ENCODE measurements at regions not wholly inside any gene's neighbourhood (a gene's known extent, or its start where the extent isn't known, plus 50 kb on each side); places are given as distances from the start of the nearest gene placed in this dataset.

DNA sequence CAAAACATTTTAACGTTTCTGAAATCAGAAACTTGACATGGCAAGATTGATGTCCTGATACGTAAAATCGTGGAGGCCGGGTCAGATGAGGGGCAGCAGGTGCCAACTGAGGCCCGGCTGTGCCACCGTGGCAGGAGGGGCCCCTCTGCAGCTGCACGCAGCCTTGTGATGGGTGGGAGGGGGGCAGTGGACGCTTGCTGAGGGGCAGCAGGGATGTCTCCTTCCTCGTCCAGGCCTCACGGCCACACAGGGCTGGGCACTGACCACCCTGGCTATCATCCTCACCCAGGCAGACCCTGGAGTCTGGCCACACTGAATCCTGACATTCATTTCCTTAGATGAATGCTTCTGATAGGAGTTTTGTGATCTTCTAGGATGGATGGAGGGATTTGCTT, 114.7 kb downstream of the ERMARD start:
- Histone ChIP-seq H3K36me3 (no peaks in the 10 kb centered on the region), H3K27ac (no peak overlapping the region), H3K4me1 (ENCODE audit: low read depth) (no peaks in the 10 kb centered on the region), H3K4me3 (no peak overlapping the region), H3K27me3 (no peaks in the 10 kb centered on the region), H3K9me3 (ENCODE audit: low read depth) (no peaks in the 10 kb centered on the region)
- no peak for TF ChIP-seq CTCF (IDR thresholded peaks at IDR 0.05; ENCODE audit: low read depth, low read length)
- DNase-seq (ENCODE audit: low read depth in 1 of 2, low spot score in 1 of 2) = no peak

DNA sequence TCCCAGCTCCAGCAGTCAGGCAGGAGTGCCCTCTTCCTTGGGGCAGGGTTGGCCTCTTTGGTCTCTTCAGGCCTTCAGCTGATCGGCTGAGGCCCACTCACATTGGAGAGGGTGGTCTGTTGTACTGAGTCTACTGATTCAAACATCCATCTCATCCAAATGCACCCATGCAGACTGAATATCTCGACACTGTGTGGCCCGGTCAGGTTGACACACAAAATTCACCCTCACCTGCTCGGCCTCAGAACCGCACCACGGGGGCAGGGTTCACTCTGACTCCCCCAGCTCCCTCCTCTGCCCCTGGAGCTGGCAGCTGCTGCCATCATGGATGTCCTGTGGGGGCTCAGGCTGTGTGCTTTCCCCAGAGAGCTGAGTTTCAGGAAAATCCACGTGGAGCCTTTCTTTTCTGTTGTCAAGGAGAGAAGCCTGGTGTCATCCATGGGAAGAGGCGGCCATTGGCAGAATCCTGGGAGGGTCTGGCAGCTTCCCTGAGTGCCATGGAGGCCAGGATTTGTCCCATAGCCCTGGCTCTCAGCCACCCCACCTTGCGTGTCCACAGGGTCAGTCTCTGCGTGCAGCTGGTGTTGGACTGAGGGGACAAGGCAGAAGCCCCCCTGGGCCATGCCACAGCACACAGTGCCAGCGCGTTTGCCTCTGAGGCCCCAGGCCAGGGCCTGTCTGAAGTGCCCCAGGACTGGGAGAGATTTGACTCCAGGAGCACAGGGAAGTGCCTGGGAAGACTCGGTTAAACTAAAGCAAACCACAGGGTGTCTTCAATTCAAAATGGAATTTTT, 114.1 kb downstream of the ERMARD start:
- H3K27me3 ChIP-seq = no peaks in the 10 kb centered on the region
- no peaks in the 10 kb centered on the region for H3K9me3 ChIP-seq (ENCODE audit: low read depth)
- DNase-seq (ENCODE audit: low read depth in 1 of 2, low spot score in 1 of 2) = no peak
- H3K27ac ChIP-seq = no peak overlapping the region
- H3K4me3 ChIP-seq = no peak overlapping the region
- TF ChIP-seq CTCF (IDR thresholded peaks at IDR 0.05; ENCODE audit: low read depth, low read length) = no peak
- H3K36me3 ChIP-seq = no peaks in the 10 kb centered on the region
- no peaks in the 10 kb centered on the region for H3K4me1 ChIP-seq (ENCODE audit: low read depth)

GRCh38 chr6:169864148-169865020, 113.0 kb downstream of the ERMARD start:
- no peaks in the 10 kb centered on the region for H3K4me1 ChIP-seq (ENCODE audit: low read depth)
- H3K9me3 ChIP-seq (ENCODE audit: low read depth) = no peaks in the 10 kb centered on the region
- TF ChIP-seq CTCF (IDR thresholded peaks at IDR 0.05; ENCODE audit: low read depth, low read length) = no peak
- no peak overlapping the region for H3K27ac ChIP-seq
- no peak for DNase-seq (ENCODE audit: low read depth in 1 of 2, low spot score in 1 of 2)
- no peak overlapping the region for H3K4me3 ChIP-seq
- no peaks in the 10 kb centered on the region for H3K27me3 ChIP-seq
- H3K36me3 ChIP-seq = no peaks in the 10 kb centered on the region

DNA sequence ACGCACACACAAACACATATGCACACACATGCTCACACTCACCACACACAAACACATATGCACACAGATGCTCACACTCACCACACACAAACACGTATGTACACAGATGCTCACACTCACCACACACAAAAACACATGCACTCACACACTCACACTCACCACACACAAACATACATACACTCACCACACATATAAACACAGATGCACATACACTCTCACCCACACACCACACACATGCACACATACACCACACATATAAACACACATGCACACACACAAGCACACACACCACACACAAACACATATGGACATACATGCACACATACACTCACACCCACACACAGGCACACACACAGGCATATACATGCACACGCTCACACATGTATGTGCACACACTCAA, 112.3 kb downstream of the ERMARD start:
- no peak for TF ChIP-seq CTCF (IDR thresholded peaks at IDR 0.05; ENCODE audit: low read depth, low read length)
- H3K27me3 ChIP-seq = no peaks in the 10 kb centered on the region
- no peak for DNase-seq (ENCODE audit: low read depth in 1 of 2, low spot score in 1 of 2)

DNA sequence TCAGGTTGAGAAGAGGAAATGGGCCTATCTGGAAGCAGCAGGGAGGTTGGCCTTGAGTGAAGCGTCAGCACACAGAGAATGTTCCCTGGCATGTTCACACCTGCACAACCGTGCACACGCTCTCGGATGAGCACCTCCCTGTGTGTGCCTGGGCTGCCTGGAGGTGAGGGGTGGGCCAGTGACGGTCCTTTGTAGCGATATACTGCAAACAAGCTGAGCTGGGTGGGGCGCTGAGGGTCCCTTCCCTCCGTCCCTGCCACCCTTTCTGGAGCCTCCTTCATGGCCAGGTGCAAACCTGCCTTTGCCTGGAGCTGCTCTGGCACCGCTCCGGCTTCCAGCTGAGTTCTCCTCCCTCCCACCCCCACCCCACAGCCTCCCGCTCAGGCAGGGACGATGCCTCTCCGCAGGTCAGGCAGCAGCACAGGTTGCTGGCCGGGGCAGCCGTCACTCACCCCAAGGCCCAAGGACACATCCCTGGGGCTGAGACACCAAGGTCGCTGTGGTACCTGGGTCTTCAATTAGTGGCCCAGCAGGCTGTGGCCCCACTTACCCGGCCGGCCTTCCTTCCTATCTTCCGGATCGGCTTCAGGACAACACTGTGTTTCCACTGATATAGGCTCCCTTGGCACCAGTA, 111.6 kb downstream of the ERMARD start:
- Histone ChIP-seq H3K36me3 (no peaks in the 10 kb centered on the region), H3K4me1 (ENCODE audit: low read depth) (no peaks in the 10 kb centered on the region), H3K9me3 (ENCODE audit: low read depth) (no peaks in the 10 kb centered on the region), H3K27ac (no peak overlapping the region), H3K27me3 (no peaks in the 10 kb centered on the region), H3K4me3 (no peak overlapping the region)
- no peak for DNase-seq (ENCODE audit: low read depth in 1 of 2, low spot score in 1 of 2)
- no peak for TF ChIP-seq CTCF (IDR thresholded peaks at IDR 0.05; ENCODE audit: low read depth, low read length)

More for the DNA sequence above, 112.3 kb downstream of the ERMARD start:
- H3K36me3 ChIP-seq = no peaks in the 10 kb centered on the region
- H3K9me3 ChIP-seq (ENCODE audit: low read depth) = no peaks in the 10 kb centered on the region
- H3K4me3 ChIP-seq = no peak overlapping the region
- no peak overlapping the region for H3K27ac ChIP-seq
- no peaks in the 10 kb centered on the region for H3K4me1 ChIP-seq (ENCODE audit: low read depth)
